IMR-90 (cell line): ENCODE measurements at regions not wholly inside any gene's neighbourhood (a gene's known extent, or its start where the extent isn't known, plus 50 kb on each side); places are given as distances from the start of the nearest gene placed in this dataset.

ENCODE experiments used
- ATAC-seq: fragments of 200-7000 bp; cut with Tn5 transposase; 2 replicates; pipeline ENCODE4 v1.9.1; 2020; ENCODE audit warnings: low read depth, mild to moderate bottlenecking, moderate library complexity
- BruUV-seq: library from RNA; stranded (reverse); fragments of 400-500 nt; replicated peaks from 2 replicates; lab custom pipeline; 2021; lab: Mats Ljungman, UMichigan
- CTCF ChIA-PET: fragments of 300-600 bp; formaldehyde crosslinking; extraction: SDS; loops from one replicate; lab custom pipeline; 2021; ENCODE audit warnings: antibody characterized with exemption; lab: Yijun Ruan, JAX
- POLR2A ChIA-PET: fragments of 300-600 bp; sonication (Branson Sonifier 250); formaldehyde crosslinking; loops from one replicate; lab custom pipeline; 2022; ENCODE audit warnings: antibody characterized with exemption; ENCODE audit not compliant: unreplicated experiment; lab: Charles Lee
- DNase-seq: peaks from one replicate; pipeline ENCODE4 v3.0.0; 2013
- H2AFZ ChIP-seq: replicated peaks from 2 replicates; pipeline ENCODE3; 2013; ENCODE audit warnings: low read length, mild to moderate bottlenecking; ENCODE audit not compliant: poor library complexity
- H2AK5ac ChIP-seq: 2 replicates; pipeline ENCODE4 v1.6.1; 2013; ENCODE audit warnings: low read depth, low read length, inconsistent platforms
- H2AK9ac ChIP-seq: replicated peaks from 2 replicates; pipeline ENCODE3; 2013; ENCODE audit warnings: mild to moderate bottlenecking, low read depth, low read length, moderate library complexity; ENCODE audit not compliant: poor library complexity
- H2BK120ac ChIP-seq: 2 replicates; pipeline ENCODE4 v1.6.1; 2013; ENCODE audit warnings: low read depth, low read length, inconsistent platforms
- H2BK15ac ChIP-seq: 3 replicates; pipeline ENCODE4 v1.6.1; 2013; ENCODE audit warnings: low read depth, low read length, inconsistent platforms
- H2BK20ac ChIP-seq: 2 replicates; pipeline ENCODE4 v1.6.1; 2013; ENCODE audit warnings: low read depth, mild to moderate bottlenecking, inconsistent platforms, low read length, moderate library complexity
- H2BK5ac ChIP-seq: 2 replicates; pipeline ENCODE4 v1.6.1; 2013; ENCODE audit warnings: mild to moderate bottlenecking, low read depth, low read length, inconsistent platforms; ENCODE audit not compliant: poor library complexity, severe bottlenecking
- H3K14ac ChIP-seq: replicated peaks from 2 replicates; pipeline ENCODE4 v1.6.1; 2013; ENCODE audit warnings: low read depth, low read length, inconsistent platforms
- H3K18ac ChIP-seq: 2 replicates; pipeline ENCODE4 v1.6.1; 2013; ENCODE audit warnings: low read depth, low read length, control low read depth
- H3K23ac ChIP-seq: 2 replicates; pipeline ENCODE4 v1.6.1; 2013; ENCODE audit warnings: low read depth, low read length, inconsistent platforms
- H3K27ac ChIP-seq: 2 replicates; pipeline ENCODE4 v1.5.1; 2013; ENCODE audit warnings: mild to moderate bottlenecking, control low read depth, low read length; ENCODE audit not compliant: insufficient read depth
- H3K27me3 ChIP-seq: 2 replicates; pipeline ENCODE4 v1.6.1; 2013; ENCODE audit warnings: low read length; ENCODE audit not compliant: control insufficient read depth, insufficient read depth
- H3K36me3 ChIP-seq: 2 replicates; pipeline ENCODE4 v1.6.1; 2013; ENCODE audit warnings: low read length, mixed read lengths; ENCODE audit not compliant: control insufficient read depth, insufficient read depth
- H3K4ac ChIP-seq: 2 replicates; pipeline ENCODE4 v1.6.1; 2013; ENCODE audit warnings: low read depth, low read length, inconsistent platforms
- H3K4me1 ChIP-seq: 2 replicates; pipeline ENCODE4 v1.6.1; 2013; ENCODE audit warnings: low read length, mixed read lengths; ENCODE audit not compliant: control insufficient read depth, insufficient read depth
- H3K4me2 ChIP-seq: 2 replicates; pipeline ENCODE4 v1.6.1; 2013; ENCODE audit warnings: low read depth, mild to moderate bottlenecking, control low read depth, low read length, moderate library complexity
- H3K4me3 ChIP-seq: 2 replicates; pipeline ENCODE4 v1.5.1; 2013; ENCODE audit warnings: low read depth, mild to moderate bottlenecking, control low read depth, low read length, moderate library complexity; ENCODE audit not compliant: insufficient read depth
- H3K56ac ChIP-seq: 2 replicates; pipeline ENCODE4 v1.6.1; 2013; ENCODE audit warnings: low read length, inconsistent platforms; ENCODE audit not compliant: insufficient read depth; ENCODE audit errors: extremely low read depth
- H3K79me1 ChIP-seq, 2 experiments: 2 replicates each; pipeline ENCODE4 v1.6.1; 2013; ENCODE audit warnings: low read length in 2 of 2, inconsistent platforms in 1 of 2, low read depth in 1 of 2
- H3K9ac ChIP-seq: 2 replicates; pipeline ENCODE4 v1.6.1; 2013; ENCODE audit warnings: low read depth, low read length, control low read depth
- H3K9me1 ChIP-seq: 2 replicates; pipeline ENCODE4 v1.6.1; 2013; ENCODE audit warnings: low read length, inconsistent platforms; ENCODE audit not compliant: insufficient read depth
- H3K9me3 ChIP-seq: 2 replicates; pipeline ENCODE4 v1.6.1; 2013; ENCODE audit warnings: low read length; ENCODE audit not compliant: control insufficient read depth, insufficient read depth
- H4K20me1 ChIP-seq: 2 replicates; pipeline ENCODE4 v1.6.1; 2013; ENCODE audit warnings: low read length, inconsistent platforms; ENCODE audit not compliant: insufficient read depth
- H4K5ac ChIP-seq: 2 replicates; pipeline ENCODE4 v1.6.1; 2013; ENCODE audit warnings: mild to moderate bottlenecking, low read depth, low read length, control low read depth
- H4K8ac ChIP-seq, 2 experiments: 2 replicates each; pipeline ENCODE4 v1.6.1; 2013; ENCODE audit warnings: low read depth in 2 of 2, low read length in 2 of 2, control low read depth in 1 of 2, inconsistent platforms in 1 of 2
- H4K91ac ChIP-seq: 2 replicates; pipeline ENCODE4 v1.6.1; 2013; ENCODE audit warnings: low read depth, low read length, inconsistent platforms; ENCODE audit not compliant: insufficient read depth
- BHLHE40 ChIP-seq: fragments of 150-350 bp; IDR thresholded peaks from 2 replicates; pipeline ENCODE4 v1.6.1; 2016; ENCODE audit warnings: mild to moderate bottlenecking, low read depth, low read length
- CEBPB ChIP-seq: IDR thresholded peaks from 2 replicates; pipeline ENCODE4 v1.6.1; 2012; ENCODE audit warnings: low read depth, low read length, improper control_type of control experiment
- FOS ChIP-seq: fragments of 150-350 bp; IDR thresholded peaks from 2 replicates; pipeline ENCODE4 v1.6.1; 2016; ENCODE audit warnings: low read depth, low read length
- NFE2L2 ChIP-seq: fragments of 150-350 bp; IDR thresholded peaks from 2 replicates; pipeline ENCODE4 v1.6.1; 2016; ENCODE audit warnings: low read depth, mild to moderate bottlenecking, low read length
- RAD21 ChIP-seq: IDR thresholded peaks from 2 replicates; pipeline ENCODE4 v1.6.1; 2012; ENCODE audit warnings: low read length, improper control_type of control experiment
- dilution Hi-C: fragments of 300-500 bp; cut with HindIII; formaldehyde crosslinking; loops from one replicate; pipeline ENCODE4 v1.14.3; 2018; ENCODE audit warnings: low sequenced_read_pairs; ENCODE audit not compliant: unreplicated experiment
- in situ Hi-C: fragments of 300-500 bp; cut with MboI; formaldehyde crosslinking; loops from 3 replicates; pipeline ENCODE4 v1.14.3; 2019; ENCODE audit warnings: low sequenced_read_pairs, inconsistent platforms, mixed read lengths
- intact Hi-C: fragments of 100-400 bp; cut with micrococcal nuclease; formaldehyde crosslinking; loops from 2 replicates; pipeline ENCODE4 v1.10.0; 2022

DNA sequence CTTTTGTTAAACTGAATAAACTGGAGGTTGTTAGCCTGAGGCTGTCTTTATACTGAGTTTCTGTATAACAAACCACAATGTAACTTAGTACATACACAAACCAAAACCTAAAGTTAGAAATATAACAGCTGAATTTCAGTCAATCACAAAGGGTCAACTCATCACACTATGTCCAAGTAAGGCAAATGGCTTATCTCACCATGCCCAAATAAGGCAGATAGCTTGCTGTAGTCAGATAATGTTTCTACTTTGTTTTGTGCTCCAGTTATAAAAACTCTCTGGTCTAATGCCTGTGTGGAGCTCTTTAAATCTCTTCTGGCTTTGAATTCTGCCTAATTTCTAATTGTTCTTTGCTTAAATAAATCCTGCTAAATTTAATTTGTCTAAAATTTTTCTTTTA is 1323.4 kb upstream of the ATXN8OS start:
- Histone ChIP-seq H3K4me1 (no peaks in the 10 kb centered on the region), H3K4me3 (no peak overlapping the region), H3K27me3 (no peaks in the 10 kb centered on the region), H3K79me1 (no peaks in the 10 kb centered on the region), H3K27ac (no peak overlapping the region), H3K56ac (no peak overlapping the region), H2AFZ (no peak overlapping the region), H3K4me2 (no peak overlapping the region), H4K5ac (no peak overlapping the region), H2BK120ac (no peak overlapping the region), H2BK5ac (no peak overlapping the region), H4K20me1 (no peaks in the 10 kb centered on the region), H3K9me1 (no peaks in the 10 kb centered on the region), H4K8ac (no peak overlapping the region), H3K23ac (no peak overlapping the region), H4K91ac (no peak overlapping the region), H3K9me3 (peaks cover 2% of the 10 kb centered on the region; the same call in 1 of the 2 replicates), H3K18ac (no peak overlapping the region), H3K36me3 (no peaks in the 10 kb centered on the region), H2BK20ac (no peak overlapping the region), H3K14ac (no peak overlapping the region), H2BK15ac (no peak overlapping the region), H2AK5ac (no peak overlapping the region), H3K4ac (no peak overlapping the region), H2AK9ac (no peak overlapping the region), H3K9ac (no peak overlapping the region)
- dilution Hi-C loops: no loop called here
- no peak for DNase-seq
- CTCF ChIA-PET: no interaction called here
- TF ChIP-seq RAD21: no peak
- TF ChIP-seq CEBPB: no peak
- no peak for TF ChIP-seq BHLHE40
- TF ChIP-seq FOS: no peak
- TF ChIP-seq NFE2L2: no peak
- POLR2A ChIA-PET: no interaction called here
- no peak for ATAC-seq
- no TSS peak for BruUV-seq
- in situ Hi-C loops: no loop called here
- intact Hi-C loops: no loop called here
